ENCODE measurements at regions not wholly inside any gene's neighbourhood (a gene's known extent, or its start where the extent isn't known, plus 50 kb on each side); places are given as distances from the start of the nearest gene placed in this dataset.

- no peak for DNase-seq (ENCODE audit: low spot score)
- Histone ChIP-seq H3K27me3 (ENCODE audit: control insufficient read depth in 4 of 4, insufficient read depth in 4 of 4, low read length in 3 of 4) (peaks cover 0 to 4% (median 0%) of the 10 kb centered on the region in 4 donors), H3K4me3 (ENCODE audit: low read depth in 1 of 3, low read length in 3 of 3) (no peak overlapping the region), H3K36me3 (ENCODE audit: control insufficient read depth in 4 of 4, insufficient read depth in 3 of 4, low read depth in 1 of 4, low read length in 3 of 4) (no peaks in the 10 kb centered on the region), H3K4me1 (ENCODE audit: control insufficient read depth in 4 of 4, insufficient read depth in 4 of 4, low read length in 3 of 4) (no peaks in the 10 kb centered on the region), H3K9me3 (ENCODE audit: control insufficient read depth in 4 of 4, low read length in 3 of 4) (no peaks in the 10 kb centered on the region), H3K9ac (ENCODE audit: low read depth in 1 of 2, low read length in 2 of 2) (no peak overlapping the region), H3K27ac (ENCODE audit: low read depth in 1 of 2, low read length in 2 of 2) (no peak overlapping the region)
- 73% methylated on average over 2 of the region's 2 CpGs for WGBS
- TF ChIP-seq REST (IDR thresholded peaks at IDR 0.05) (no peak), NR2F2 (IDR thresholded peaks at IDR 0.05) (no peak), JUND (IDR thresholded peaks at IDR 0.05) (no peak), EGR1 (IDR thresholded peaks at IDR 0.05; ENCODE audit: low read depth in 2 of 2) (no peak), CTCF (IDR thresholded peaks at IDR 0.05; ENCODE audit: low read depth, low read length, missing input control) (no peak), ZBTB33 (IDR thresholded peaks at IDR 0.05) (no peak), FOXA1 (IDR thresholded peaks at IDR 0.05) (no peak), SP1 (IDR thresholded peaks at IDR 0.05) (no peak), FOXA2 (IDR thresholded peaks at IDR 0.05) (no peak), RXRA (IDR thresholded peaks at IDR 0.05) (no peak), HNF4G (IDR thresholded peaks at IDR 0.05) (no peak), TAF1 (conservative IDR thresholded peaks at IDR 0.05) (no peak), ATF3 (IDR thresholded peaks at IDR 0.05) (no peak), GABPA (IDR thresholded peaks at IDR 0.05 in 1 of 2, conservative IDR thresholded peaks at IDR 0.05 in 1 of 2) (no peak), RAD21 (IDR thresholded peaks at IDR 0.05) (no peak)
Measured at GRCh38 chr2:34892766-34893165, 1293.7 kb upstream of the FAM98A start.

DNA sequence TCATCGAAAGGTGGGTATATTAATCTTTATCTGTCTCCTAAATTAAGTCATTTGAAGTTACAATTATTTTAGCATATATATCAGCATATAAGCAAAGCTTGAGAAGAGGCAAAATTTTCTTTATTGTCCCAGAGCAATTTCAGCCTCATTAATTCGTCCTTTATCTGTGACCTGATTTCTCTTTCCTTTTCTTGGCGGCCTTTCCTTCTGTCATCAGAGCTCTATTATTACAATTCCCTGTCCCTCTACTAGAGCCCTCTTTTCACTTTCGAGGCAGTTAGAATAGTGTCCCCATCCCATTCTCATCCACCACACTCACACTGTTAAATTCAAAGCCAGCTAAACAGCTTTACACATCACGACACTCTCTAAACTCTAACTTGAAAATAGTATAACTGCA is 1293.2 kb upstream of the FAM98A start:
- Histone ChIP-seq H3K36me3 (ENCODE audit: control insufficient read depth in 4 of 4, insufficient read depth in 3 of 4, low read depth in 1 of 4, low read length in 3 of 4) (no peaks in the 10 kb centered on the region), H3K27ac (ENCODE audit: low read depth in 1 of 2, low read length in 2 of 2) (no peak overlapping the region), H3K4me1 (ENCODE audit: control insufficient read depth in 4 of 4, insufficient read depth in 4 of 4, low read length in 3 of 4) (no peaks in the 10 kb centered on the region), H3K4me3 (ENCODE audit: low read depth in 1 of 3, low read length in 3 of 3) (no peak overlapping the region), H3K9me3 (ENCODE audit: control insufficient read depth in 4 of 4, low read length in 3 of 4) (no peaks in the 10 kb centered on the region), H3K9ac (ENCODE audit: low read depth in 1 of 2, low read length in 2 of 2) (no peak overlapping the region), H3K27me3 (ENCODE audit: control insufficient read depth in 4 of 4, insufficient read depth in 4 of 4, low read length in 3 of 4) (peaks cover 0 to 4% (median 0%) of the 10 kb centered on the region in 4 donors)
- TF ChIP-seq CTCF (IDR thresholded peaks at IDR 0.05; ENCODE audit: low read depth, low read length, missing input control) (no peak), TAF1 (conservative IDR thresholded peaks at IDR 0.05) (no peak), ATF3 (IDR thresholded peaks at IDR 0.05) (no peak), GABPA (IDR thresholded peaks at IDR 0.05 in 1 of 2, conservative IDR thresholded peaks at IDR 0.05 in 1 of 2) (no peak), NR2F2 (IDR thresholded peaks at IDR 0.05) (no peak), EGR1 (IDR thresholded peaks at IDR 0.05; ENCODE audit: low read depth in 2 of 2) (no peak), HNF4G (IDR thresholded peaks at IDR 0.05) (no peak), MAX (IDR thresholded peaks at IDR 0.05) (no peak), RXRA (IDR thresholded peaks at IDR 0.05) (no peak), FOXA2 (IDR thresholded peaks at IDR 0.05) (no peak), REST (IDR thresholded peaks at IDR 0.05) (no peak), FOXA1 (IDR thresholded peaks at IDR 0.05) (no peak), HNF4A (conservative IDR thresholded peaks at IDR 0.05) (no peak), RAD21 (IDR thresholded peaks at IDR 0.05) (no peak), SP1 (IDR thresholded peaks at IDR 0.05) (no peak)
- 76% methylated on average over 5 of the region's 5 CpGs for WGBS
- DNase-seq (ENCODE audit: low spot score), result no peak
